ENCODE measurements at regions not wholly inside any gene's neighbourhood (a gene's known extent, or its start where the extent isn't known, plus 50 kb on each side); places are given as distances from the start of the nearest gene placed in this dataset.

GRCh38 chr15:60118626-60119025 lies 114.5 kb downstream of the FOXB1 start:
- Histone ChIP-seq H3K36me3 (ENCODE audit: control insufficient read depth in 2 of 2, insufficient read depth in 2 of 2, low read length in 1 of 2) (no peaks in the 10 kb centered on the region), H3K4me1 (ENCODE audit: control insufficient read depth, insufficient read depth, low read length) (peaks cover 13% of the 10 kb centered on the region), H3K4me2 (ENCODE audit: control insufficient read depth, insufficient read depth) (no peak overlapping the region), H3K27ac (ENCODE audit: control insufficient read depth, insufficient read depth) (no peak overlapping the region), H2AFZ (ENCODE audit: control insufficient read depth, low read depth, low read length) (no peak overlapping the region), H3K27me3 (replicated peaks in 1 of 2; ENCODE audit: control insufficient read depth in 2 of 2, insufficient read depth in 2 of 2, low read length in 1 of 2) (no peaks in the 10 kb centered on the region), H4K20me1 (ENCODE audit: control insufficient read depth, insufficient read depth) (no peaks in the 10 kb centered on the region), H3K79me2 (ENCODE audit: control insufficient read depth, insufficient read depth, low read length) (no peaks in the 10 kb centered on the region), H3K4me3 (no peak overlapping the region), H3K9ac (ENCODE audit: control insufficient read depth, insufficient read depth, low read length) (no peak overlapping the region), H3K9me3 (replicated peaks; ENCODE audit: control insufficient read depth, insufficient read depth, low read length) (no peaks in the 10 kb centered on the region)
- POLR2A ChIA-PET, result no interaction called here
- DNase-seq (ENCODE audit: low read depth, low spot score) (no peak), FAIRE-seq (no peak), ATAC-seq (no peak)
- RAD21 ChIA-PET (ENCODE audit: unreplicated experiment), result no interaction called here
- BruUV-seq (replicated peaks), result no TSS peak
- CTCF ChIA-PET, result no interaction called here
- SMC1A ChIA-PET (ENCODE audit: uncharacterized antibody, unreplicated experiment), result no interaction called here
- TF ChIP-seq ESRRA (IDR thresholded peaks at IDR 0.05; ENCODE audit: low read length) (no peak), NFYB (IDR thresholded peaks at IDR 0.05; ENCODE audit: insufficient read depth, low read depth, low read length) (no peak), IRF5 (IDR thresholded peaks at IDR 0.05; ENCODE audit: borderline replicate concordance) (no peak), LARP7 (IDR thresholded peaks at IDR 0.05) (no peak), SMC3 (IDR thresholded peaks at IDR 0.05; ENCODE audit: borderline replicate concordance, low read length) (no peak), ETV6 (conservative IDR thresholded peaks at IDR 0.05 in 1 of 2, IDR thresholded peaks at IDR 0.05 in 1 of 2; ENCODE audit: borderline replicate concordance in 1 of 2, low read depth in 1 of 2) (no peak), SUPT20H (IDR thresholded peaks at IDR 0.05; ENCODE audit: borderline replicate concordance, control insufficient read depth, low read depth, low read length) (no peak), NR2C1 (IDR thresholded peaks at IDR 0.05) (no peak), HDGF (IDR thresholded peaks at IDR 0.05) (no peak), MEF2B (IDR thresholded peaks at IDR 0.05; ENCODE audit: partially characterized antibody, poor library complexity, severe bottlenecking) (no peak), TAF1 (IDR thresholded peaks at IDR 0.05; ENCODE audit: borderline replicate concordance, low read depth, low read length) (no peak), EZH2 (IDR thresholded peaks at IDR 0.05; ENCODE audit: borderline replicate concordance, control insufficient read depth, low read depth, low read length) (no peak), MTA3 (IDR thresholded peaks at IDR 0.05; ENCODE audit: borderline replicate concordance, low read length) (no peak)
- in situ Hi-C loops (cut with MboI), result no loop called here
- 77% methylated on average over 3 of the region's 3 CpGs for WGBS (ENCODE audit: insufficient coverage, insufficient replicate concordance, low lambda C conversion rate, missing lambda C conversion rate)
- intact Hi-C loops (cut with micrococcal nuclease; ENCODE audit: unreplicated experiment), result no loop called here

All from GM12878 (cell line).